ENCODE measurements at regions not wholly inside any gene's neighbourhood (a gene's known extent, or its start where the extent isn't known, plus 50 kb on each side); places are given as distances from the start of the nearest gene placed in this dataset.

DNA sequence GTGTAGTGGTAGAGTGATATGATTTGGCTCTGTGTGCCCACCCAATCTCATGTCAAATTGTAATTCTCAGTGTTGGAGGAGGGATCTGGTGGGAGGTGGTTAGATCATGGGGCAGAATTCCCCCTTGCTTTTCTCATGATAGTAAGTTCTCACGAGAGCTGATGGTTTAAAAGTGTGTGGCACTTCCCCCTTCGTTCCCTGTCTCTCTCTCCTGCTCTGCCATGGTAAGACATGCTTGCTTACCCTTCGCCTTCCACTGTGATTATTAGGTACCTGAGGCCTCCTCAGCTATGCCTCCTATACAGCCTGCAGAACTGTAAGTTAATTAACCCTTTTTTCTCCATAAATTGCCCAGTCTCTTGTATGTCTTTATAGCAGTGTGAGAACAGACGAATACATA, 115.7 kb upstream of the FUT8 start:
- no peak for FAIRE-seq
- Histone ChIP-seq H3K4me3 (no peak overlapping the region), H3K4me1 (peaks cover 31 to 40% (median 35%) of the 10 kb centered on the region in 3 donors), H3K9me3 (no peaks in the 10 kb centered on the region), H3K27me3 (no peaks in the 10 kb centered on the region), H3K27ac (peak overlapping the region; percentile 53 to 86 (median 68)), H3K36me3 (no peaks in the 10 kb centered on the region)
- TF ChIP-seq, protein P1, sequence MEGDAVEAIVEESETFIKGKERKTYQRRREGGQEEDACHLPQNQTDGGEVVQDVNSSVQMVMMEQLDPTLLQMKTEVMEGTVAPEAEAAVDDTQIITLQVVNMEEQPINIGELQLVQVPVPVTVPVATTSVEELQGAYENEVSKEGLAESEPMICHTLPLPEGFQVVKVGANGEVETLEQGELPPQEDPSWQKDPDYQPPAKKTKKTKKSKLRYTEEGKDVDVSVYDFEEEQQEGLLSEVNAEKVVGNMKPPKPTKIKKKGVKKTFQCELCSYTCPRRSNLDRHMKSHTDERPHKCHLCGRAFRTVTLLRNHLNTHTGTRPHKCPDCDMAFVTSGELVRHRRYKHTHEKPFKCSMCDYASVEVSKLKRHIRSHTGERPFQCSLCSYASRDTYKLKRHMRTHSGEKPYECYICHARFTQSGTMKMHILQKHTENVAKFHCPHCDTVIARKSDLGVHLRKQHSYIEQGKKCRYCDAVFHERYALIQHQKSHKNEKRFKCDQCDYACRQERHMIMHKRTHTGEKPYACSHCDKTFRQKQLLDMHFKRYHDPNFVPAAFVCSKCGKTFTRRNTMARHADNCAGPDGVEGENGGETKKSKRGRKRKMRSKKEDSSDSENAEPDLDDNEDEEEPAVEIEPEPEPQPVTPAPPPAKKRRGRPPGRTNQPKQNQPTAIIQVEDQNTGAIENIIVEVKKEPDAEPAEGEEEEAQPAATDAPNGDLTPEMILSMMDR (IDR thresholded peaks at IDR 0.05), result no peak
- no peak for ATAC-seq
- intact Hi-C loops (cut with DNase I), result loop anchor here in 1 of 3 donors (10.0 kb wide), 1 partner anchor 62 kb away; no protein-coding TSS in a partner anchor
- 49 to 55% methylated on average over 4 of the region's 4 CpGs for WGBS, 2 donors
- no peak for DNase-seq

DNA sequence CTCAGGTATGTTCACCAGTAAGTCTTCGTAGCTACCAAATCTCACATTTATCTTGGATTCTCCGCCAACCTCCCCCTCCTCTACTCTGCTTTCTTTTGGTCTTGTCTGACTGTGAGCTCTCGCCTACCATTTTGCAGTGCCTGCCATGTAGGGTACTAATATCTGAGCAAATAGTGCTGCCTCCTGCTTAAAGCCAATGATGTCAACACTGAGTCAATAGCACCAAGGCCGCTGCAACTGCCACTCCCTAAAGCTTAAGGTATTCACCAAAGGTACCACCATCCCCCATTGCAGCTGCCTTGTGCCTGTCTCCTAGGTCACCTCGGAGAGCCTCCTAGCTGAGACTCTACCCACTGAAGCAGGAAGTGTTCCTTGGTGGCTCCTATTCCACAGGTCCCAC, 114.8 kb upstream of the FUT8 start:
- Histone ChIP-seq H3K27me3 (no peaks in the 10 kb centered on the region), H3K9me3 (no peaks in the 10 kb centered on the region), H3K27ac (peak overlapping the region; percentile 53 to 86 (median 68)), H3K4me3 (no peak overlapping the region), H3K36me3 (no peaks in the 10 kb centered on the region), H3K4me1 (peaks cover 38 to 41% (median 39%) of the 10 kb centered on the region in 3 donors)
- DNase-seq, result peak in 5 of 6 donors; percentile 81 to 91 (median 83)
- TF ChIP-seq, protein P1 (IDR thresholded peaks at IDR 0.05), result no peak
- intact Hi-C loops (cut with DNase I), result loop anchor here in 1 of 3 donors (10.0 kb wide), 1 partner anchor 63 kb away; no protein-coding TSS in a partner anchor
- 38% methylated on average over 5 of the region's 5 CpGs for WGBS, 2 donors
- ATAC-seq, result peak; percentile 62 to 73 (median 71)
- no peak for FAIRE-seq

DNA sequence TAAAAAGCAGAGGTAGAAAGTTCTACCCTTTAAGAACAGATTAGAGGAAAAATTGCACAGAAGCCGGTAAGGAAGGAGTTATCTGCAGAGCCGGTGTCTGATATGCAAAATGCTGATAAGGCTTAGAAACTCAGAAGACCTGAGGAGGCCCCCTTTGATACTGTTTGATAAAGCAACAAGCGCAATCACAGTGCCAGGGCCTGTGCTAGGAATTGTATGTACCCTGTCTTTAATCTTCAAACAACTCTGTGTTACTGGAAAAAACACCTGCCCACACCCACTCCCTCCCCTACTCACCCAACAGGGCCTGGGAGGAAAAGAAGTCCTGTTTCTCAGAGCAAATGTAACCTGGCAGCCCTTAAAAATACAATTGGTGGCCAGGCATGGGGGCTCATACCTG, 112.7 kb upstream of the FUT8 start:
- Histone ChIP-seq H3K27me3 (no peaks in the 10 kb centered on the region), H3K9me3 (no peaks in the 10 kb centered on the region), H3K27ac (peak overlapping the region; percentile 55 to 86 (median 69)), H3K4me3 (peak overlapping the region in 1 of 4 donors; percentile 6), H3K4me1 (peaks cover 44 to 48% (median 47%) of the 10 kb centered on the region in 3 donors), H3K36me3 (no peaks in the 10 kb centered on the region)
- FAIRE-seq, result no peak
- peak in 4 of 6 donors; percentile 40 to 85 (median 65) for DNase-seq
- 17 to 19% methylated on average over 3 of the region's 3 CpGs for WGBS, 2 donors
- intact Hi-C loops (cut with DNase I), result loop anchor here in 1 of 3 donors (10.0 kb wide), 1 partner anchor 65 kb away; no protein-coding TSS in a partner anchor
- TF ChIP-seq, protein P1 (IDR thresholded peaks at IDR 0.05), result no peak
- peak; percentile 36 to 62 (median 58) for ATAC-seq

DNA sequence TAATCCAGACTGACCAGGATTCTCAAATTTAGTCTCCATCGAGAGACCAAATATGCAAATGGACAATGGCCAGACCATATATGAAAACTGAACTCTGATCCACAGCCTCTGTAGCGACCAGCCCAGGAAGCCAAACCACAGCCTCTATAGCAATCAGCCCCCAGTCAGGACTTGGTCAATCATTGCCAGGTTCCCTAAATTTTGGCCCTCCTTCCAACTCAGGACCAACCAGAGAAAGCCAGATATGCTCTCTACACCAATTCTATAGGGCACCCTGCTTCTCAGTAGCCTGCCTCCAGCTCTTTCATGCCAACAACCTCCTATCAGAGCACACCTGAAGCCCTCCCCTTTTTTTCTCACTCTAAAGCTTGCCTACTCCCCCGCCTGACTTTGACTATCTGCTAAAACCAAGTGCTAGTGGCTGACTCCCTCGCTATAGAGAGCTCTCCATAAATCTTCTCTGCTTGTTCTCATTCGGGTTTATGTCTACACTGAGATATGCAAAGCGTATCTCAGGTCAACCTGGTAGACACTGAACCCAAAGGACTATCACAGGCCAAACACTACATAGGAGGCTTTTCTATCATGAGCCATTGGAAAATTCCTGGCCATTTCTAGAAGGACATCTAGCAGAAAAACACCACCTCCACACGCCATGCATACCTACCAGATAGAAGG, 110.5 kb upstream of the FUT8 start:
- Histone ChIP-seq H3K27me3 (no peaks in the 10 kb centered on the region), H3K27ac (peak overlapping the region; percentile 53 to 86 (median 69)), H3K36me3 (no peaks in the 10 kb centered on the region), H3K4me1 (peaks cover 36 to 41% (median 40%) of the 10 kb centered on the region in 3 donors), H3K4me3 (peak overlapping the region in 2 of 4 donors; percentile 2 to 9), H3K9me3 (no peaks in the 10 kb centered on the region)
- DNase-seq (peak in 4 of 6 donors; percentile 53 to 86 (median 82)), ATAC-seq (peak; percentile 69 to 80 (median 76)), FAIRE-seq (no peak)
- WGBS, 2 donors, result 33% methylated on average over 7 of the region's 7 CpGs
- intact Hi-C loops (cut with DNase I), result no loop called here
- TF ChIP-seq, protein P1 (IDR thresholded peaks at IDR 0.05), result no peak

Data from pancreas (tissue), 10 donors.